ENCODE measurements at regions not wholly inside any gene's neighbourhood (a gene's known extent, or its start where the extent isn't known, plus 50 kb on each side); places are given as distances from the start of the nearest gene placed in this dataset.

GRCh38 chr3:87468235-87468634, 191.9 kb upstream of the POU1F1 start:
- Histone ChIP-seq H3K9me2 (replicated peaks; ENCODE audit: low read depth, low read length) (no peaks in the 10 kb centered on the region), H3K36me3 (ENCODE audit: insufficient read depth, low read length) (no peaks in the 10 kb centered on the region), H4K20me1 (ENCODE audit: insufficient read depth, low read length, poor library complexity, severe bottlenecking) (no peaks in the 10 kb centered on the region), H2AFZ (ENCODE audit: low read length) (no peak overlapping the region), H3K9me3 (ENCODE audit: insufficient read depth, low read depth, low read length) (no peaks in the 10 kb centered on the region), H3K9ac (ENCODE audit: low read depth, low read length, poor library complexity, severe bottlenecking) (no peak overlapping the region), H3K4me2 (ENCODE audit: low read depth, low read length, poor library complexity, severe bottlenecking) (no peak overlapping the region), H3F3A (ENCODE audit: low read depth) (no peaks in the 10 kb centered on the region), H3K4me1 (ENCODE audit: insufficient read depth, low read length, poor library complexity, severe bottlenecking) (no peaks in the 10 kb centered on the region), H3K27me3 (ENCODE audit: insufficient read depth, low read length, poor library complexity, severe bottlenecking) (no peaks in the 10 kb centered on the region), H3K4me3 (ENCODE audit: low read length, poor library complexity, severe bottlenecking) (no peak overlapping the region), H3K79me2 (ENCODE audit: insufficient read depth, low read length) (no peaks in the 10 kb centered on the region)
- TF ChIP-seq EZH2phosphoT487 (IDR thresholded peaks at IDR 0.05; ENCODE audit: borderline replicate concordance) = no peak
- no peak for TF ChIP-seq CTCF (conservative IDR thresholded peaks at IDR 0.05; ENCODE audit: low read length)

DNA sequence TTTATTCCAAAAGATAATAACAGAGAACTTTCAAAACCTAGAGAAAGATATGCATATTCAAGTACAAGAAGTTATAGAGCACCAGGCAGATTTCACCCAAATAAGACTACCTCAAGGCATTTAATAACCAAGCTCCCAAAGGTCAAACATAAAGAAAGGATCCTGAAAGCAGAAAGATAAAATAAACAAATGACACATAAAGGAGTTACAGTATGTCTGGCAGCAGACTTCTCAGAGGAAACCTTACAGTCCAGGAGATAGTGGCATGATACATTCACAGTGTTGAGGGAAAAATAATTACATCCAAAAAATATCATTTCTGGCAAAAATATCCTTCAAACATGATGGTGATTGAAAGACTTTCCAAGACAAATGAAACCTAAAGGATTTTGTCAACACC, 185.8 kb upstream of the POU1F1 start:
- no peaks in the 10 kb centered on the region for H3K27me3 ChIP-seq (ENCODE audit: insufficient read depth, low read length, poor library complexity, severe bottlenecking)
- no peak overlapping the region for H3K9ac ChIP-seq (ENCODE audit: low read depth, low read length, poor library complexity, severe bottlenecking)
- no peaks in the 10 kb centered on the region for H3K79me2 ChIP-seq (ENCODE audit: insufficient read depth, low read length)
- no peaks in the 10 kb centered on the region for H3F3A ChIP-seq (ENCODE audit: low read depth)
- no peak overlapping the region for H3K4me3 ChIP-seq (ENCODE audit: low read length, poor library complexity, severe bottlenecking)
- no peak overlapping the region for H3K4me2 ChIP-seq (ENCODE audit: low read depth, low read length, poor library complexity, severe bottlenecking)
- H3K9me3 ChIP-seq (ENCODE audit: insufficient read depth, low read depth, low read length) = no peaks in the 10 kb centered on the region
- TF ChIP-seq EZH2phosphoT487 (IDR thresholded peaks at IDR 0.05; ENCODE audit: borderline replicate concordance) (no peak), CTCF (conservative IDR thresholded peaks at IDR 0.05; ENCODE audit: low read length) (no peak)
- H3K4me1 ChIP-seq (ENCODE audit: insufficient read depth, low read length, poor library complexity, severe bottlenecking) = no peaks in the 10 kb centered on the region
- no peaks in the 10 kb centered on the region for H3K9me2 ChIP-seq (replicated peaks; ENCODE audit: low read depth, low read length)
- H4K20me1 ChIP-seq (ENCODE audit: insufficient read depth, low read length, poor library complexity, severe bottlenecking) = no peaks in the 10 kb centered on the region
- H2AFZ ChIP-seq (ENCODE audit: low read length) = no peak overlapping the region
- H3K36me3 ChIP-seq (ENCODE audit: insufficient read depth, low read length) = no peaks in the 10 kb centered on the region

DNA sequence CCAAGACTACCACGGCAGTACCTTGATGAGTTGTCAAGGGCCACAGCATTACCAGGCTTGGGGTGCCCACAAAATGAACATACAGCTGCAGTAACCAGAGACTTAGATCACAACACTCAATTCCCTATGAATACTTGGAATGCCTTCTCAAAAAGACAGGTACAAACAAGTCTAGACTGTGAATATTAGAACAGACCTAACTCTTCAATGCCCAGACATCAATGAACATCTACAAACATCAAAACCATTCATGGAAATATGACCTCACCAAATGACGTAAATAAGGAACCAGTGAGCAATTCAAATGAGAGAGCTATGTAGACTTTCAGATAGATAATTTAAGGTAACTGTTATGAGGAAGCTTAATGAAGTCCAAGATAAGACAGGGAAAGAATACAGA, 185.1 kb upstream of the POU1F1 start:
- Histone ChIP-seq H3K9ac (ENCODE audit: low read depth, low read length, poor library complexity, severe bottlenecking) (no peak overlapping the region), H3K36me3 (ENCODE audit: insufficient read depth, low read length) (no peaks in the 10 kb centered on the region), H3K9me3 (ENCODE audit: insufficient read depth, low read depth, low read length) (no peaks in the 10 kb centered on the region), H3K4me1 (ENCODE audit: insufficient read depth, low read length, poor library complexity, severe bottlenecking) (no peaks in the 10 kb centered on the region), H4K20me1 (ENCODE audit: insufficient read depth, low read length, poor library complexity, severe bottlenecking) (no peaks in the 10 kb centered on the region), H3K4me3 (ENCODE audit: low read length, poor library complexity, severe bottlenecking) (no peak overlapping the region), H3K79me2 (ENCODE audit: insufficient read depth, low read length) (no peaks in the 10 kb centered on the region), H2AFZ (ENCODE audit: low read length) (no peak overlapping the region), H3K27me3 (ENCODE audit: insufficient read depth, low read length, poor library complexity, severe bottlenecking) (no peaks in the 10 kb centered on the region), H3F3A (ENCODE audit: low read depth) (no peaks in the 10 kb centered on the region), H3K4me2 (ENCODE audit: low read depth, low read length, poor library complexity, severe bottlenecking) (no peak overlapping the region), H3K9me2 (replicated peaks; ENCODE audit: low read depth, low read length) (no peaks in the 10 kb centered on the region)
- no peak for TF ChIP-seq EZH2phosphoT487 (IDR thresholded peaks at IDR 0.05; ENCODE audit: borderline replicate concordance)
- TF ChIP-seq CTCF (conservative IDR thresholded peaks at IDR 0.05; ENCODE audit: low read length) = no peak
